Activated CD4-positive, alpha-beta T cell treated with anti-CD3 and anti-CD28 coated beads, Interleukin-2, amount 50 U/mL, for 16 hours (primary cell): ENCODE measurements at regions not wholly inside any gene's neighbourhood (a gene's known extent, or its start where the extent isn't known, plus 50 kb on each side); places are given as distances from the start of the nearest gene placed in this dataset.

Experiments used
- DNase-seq: peaks from one replicate; pipeline ENCODE4 v3.0.0-alpha.2; 2020

DNA sequence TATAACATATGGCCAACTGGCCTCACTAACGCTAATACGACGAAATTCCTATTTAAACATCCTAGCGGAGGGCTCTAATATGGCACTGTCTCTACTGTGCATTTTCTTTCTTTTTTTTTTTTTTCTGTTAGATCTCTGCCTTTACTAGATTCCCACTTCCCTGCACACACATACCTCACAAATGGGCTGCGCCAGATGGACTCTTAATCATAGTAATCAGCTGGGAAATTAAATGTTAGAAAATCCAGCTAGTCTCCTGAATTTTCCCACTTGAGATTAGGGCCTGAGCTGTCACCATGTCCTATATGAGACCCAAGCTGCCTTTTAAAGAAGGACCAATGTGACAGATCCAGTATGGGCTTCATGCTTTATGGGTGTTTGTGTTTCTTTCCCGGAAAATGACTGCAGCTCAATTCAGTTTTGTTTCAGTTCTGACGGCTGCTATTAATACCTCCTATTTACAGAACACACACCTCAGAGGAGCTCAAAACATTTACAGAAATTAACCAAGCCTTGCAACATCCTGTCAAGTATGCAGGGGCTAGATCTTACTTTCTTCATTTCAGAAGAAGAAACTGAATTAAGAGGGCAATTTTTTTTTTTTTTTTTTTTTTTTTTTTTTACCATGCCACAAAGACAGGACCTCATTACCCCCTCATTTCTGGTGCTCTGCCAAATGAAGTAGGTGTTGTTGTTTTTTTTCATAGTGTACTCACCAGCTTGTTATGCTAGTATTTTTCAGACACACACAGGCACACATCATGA is 49.8 kb upstream of the BLID start:
- DNase-seq = no peak
